HG03175 (cell line): ENCODE measurements at regions not wholly inside any gene's neighbourhood (a gene's known extent, or its start where the extent isn't known, plus 50 kb on each side); places are given as distances from the start of the nearest gene placed in this dataset.
"Not testable (repeated sequence)": the region's sequence is repeated elsewhere in the genome, so short reads cannot be mapped to it uniquely, and the experiment has no call there.

Experiments used
- ATAC-seq: cut with Tn5 transposase; IDR thresholded peaks from one replicate; pipeline ENCODE4 v1.9.1; 2021; ENCODE audit warnings: mild to moderate bottlenecking, moderate library complexity; ENCODE audit not compliant: unreplicated experiment

DNA sequence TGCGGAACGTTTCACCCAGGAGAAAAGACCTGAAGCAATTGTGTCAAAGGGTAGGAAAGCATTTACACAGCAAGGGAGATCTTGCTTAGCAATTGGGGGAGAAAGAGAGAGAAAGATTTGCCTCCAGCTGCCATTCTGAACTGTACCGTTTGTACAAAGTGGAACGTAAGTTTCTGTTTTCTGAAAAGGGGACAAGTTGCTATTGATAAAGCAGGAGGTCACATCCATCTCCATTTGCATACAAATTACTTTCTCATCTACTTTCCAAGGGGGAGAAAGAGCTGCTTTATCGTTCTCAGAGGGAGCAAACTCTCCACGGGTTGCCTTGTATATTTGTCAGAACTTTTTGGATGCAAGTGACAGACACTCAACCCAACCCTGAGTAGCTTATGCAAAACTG lies 92.0 kb upstream of the CARD11 start:
- no peak for ATAC-seq

DNA sequence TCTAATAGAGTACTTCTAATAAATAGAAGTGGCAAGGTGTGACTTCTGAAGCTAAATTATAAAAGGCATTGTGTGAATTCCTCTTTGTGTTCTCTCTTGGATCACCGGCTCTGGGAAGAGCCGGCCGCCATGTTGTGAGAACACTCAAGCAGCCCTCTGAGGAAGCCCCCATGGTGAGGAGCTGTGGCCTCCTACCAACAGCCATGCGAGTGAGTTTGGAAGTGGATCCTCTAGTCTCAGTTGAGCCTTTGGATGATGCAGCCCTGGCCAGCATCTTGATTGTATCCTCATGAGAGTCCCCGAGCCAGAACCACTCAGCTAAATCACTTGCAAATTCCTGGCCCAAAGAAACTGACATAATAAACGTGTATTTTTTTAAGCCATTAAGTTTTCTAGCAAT lies 94.5 kb upstream of the CARD11 start:
- no peak for ATAC-seq

DNA sequence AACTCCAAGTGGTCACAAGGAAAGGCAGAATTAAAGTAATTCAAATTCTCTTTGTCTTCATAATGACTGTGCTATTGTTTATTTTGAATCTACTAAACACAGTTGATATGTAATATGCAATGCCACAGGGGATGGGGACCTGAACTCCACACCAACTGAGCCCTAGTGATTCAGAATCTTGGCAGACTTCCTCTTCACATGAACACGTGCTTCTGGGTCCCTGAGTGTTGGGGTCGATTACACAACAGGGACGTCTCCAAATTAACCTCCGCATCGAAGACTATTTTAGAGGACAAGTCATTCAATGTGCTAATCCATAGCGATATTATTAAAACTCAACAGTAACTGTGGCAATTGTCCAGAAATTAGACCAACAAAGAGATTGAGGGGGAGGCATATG lies 95.3 kb upstream of the CARD11 start:
- ATAC-seq = no peak

DNA sequence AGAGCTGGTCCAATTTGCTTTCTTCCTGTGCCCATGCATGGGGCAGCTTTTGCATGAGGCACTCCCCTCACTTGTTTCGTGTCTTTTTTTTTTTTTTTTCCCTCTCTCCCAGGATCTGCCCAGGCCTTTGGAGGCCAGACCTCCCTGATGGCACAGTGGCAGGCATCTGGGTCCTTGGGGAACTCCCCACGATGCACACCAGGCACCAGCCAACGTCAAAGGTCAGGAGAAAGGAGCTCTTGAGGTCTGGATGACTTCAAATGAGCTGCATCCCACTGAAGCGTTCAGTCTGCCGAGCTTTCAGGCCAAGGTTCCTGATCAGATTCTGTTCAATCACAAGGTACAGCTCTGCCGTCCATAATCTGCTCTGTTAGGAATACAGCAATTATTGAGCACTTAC lies 97.2 kb upstream of the CARD11 start:
- ATAC-seq = no peak

DNA sequence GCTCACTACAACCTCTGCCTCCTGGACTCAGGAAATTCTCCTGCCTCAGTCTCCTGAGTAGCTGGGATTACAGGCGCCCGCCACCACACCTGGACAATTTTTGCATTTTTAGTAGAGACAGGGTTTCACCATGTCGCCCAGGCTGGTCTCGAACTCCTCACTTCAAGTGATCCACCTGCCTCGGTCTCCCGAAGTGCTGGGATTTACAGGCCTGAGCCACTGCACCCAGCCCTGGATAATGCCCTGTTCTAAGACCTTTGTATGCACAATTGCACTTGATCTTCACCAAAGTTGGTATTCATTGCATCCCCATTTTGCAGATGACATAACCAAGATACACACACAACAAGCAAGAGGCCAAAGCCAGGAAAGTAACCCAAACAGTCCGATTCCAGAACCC lies 97.7 kb upstream of the CARD11 start:
- ATAC-seq = no peak

DNA sequence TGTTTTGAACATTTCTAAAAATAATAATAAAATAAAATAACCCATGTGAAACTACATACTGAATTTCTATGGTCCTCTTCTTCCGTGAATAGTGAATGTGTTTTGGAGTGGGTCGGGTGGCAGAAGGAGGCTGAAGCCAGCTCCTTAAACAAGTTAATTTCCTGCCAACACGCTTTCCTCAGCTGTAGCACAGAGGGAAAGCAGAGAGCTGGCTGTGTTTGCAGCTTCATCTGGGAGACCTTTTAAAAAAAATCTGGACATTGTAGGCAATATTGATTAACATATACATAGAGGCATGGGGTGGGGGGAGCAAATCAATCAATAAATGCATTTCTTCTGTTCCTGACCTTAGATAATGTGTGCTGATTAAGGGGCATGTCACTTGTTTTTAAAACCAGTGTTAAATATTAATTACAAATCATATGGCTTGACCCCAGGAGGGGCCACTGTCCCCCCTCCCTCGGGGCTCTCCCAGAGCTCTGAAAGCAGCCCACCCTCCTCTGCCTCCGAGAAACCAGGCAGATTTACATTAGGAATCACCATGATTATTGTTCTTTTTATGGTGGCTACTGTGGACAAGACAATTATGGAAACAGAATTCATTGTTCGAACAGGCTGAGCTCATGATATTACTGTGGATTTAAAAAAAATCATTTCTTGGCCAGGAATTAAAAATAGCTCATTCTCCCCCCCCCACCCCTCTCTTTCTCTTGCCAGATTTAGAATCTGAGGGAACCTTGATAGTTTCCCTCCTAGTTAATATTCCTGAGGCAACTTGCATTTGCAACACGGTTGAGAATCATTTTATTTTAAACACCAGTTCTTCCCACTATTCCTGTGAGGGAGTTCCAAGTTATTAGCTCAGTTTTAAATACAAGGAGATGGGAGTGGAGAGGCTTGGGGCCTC lies 100.5 kb upstream of the CARD11 start:
- ATAC-seq = no peak

DNA sequence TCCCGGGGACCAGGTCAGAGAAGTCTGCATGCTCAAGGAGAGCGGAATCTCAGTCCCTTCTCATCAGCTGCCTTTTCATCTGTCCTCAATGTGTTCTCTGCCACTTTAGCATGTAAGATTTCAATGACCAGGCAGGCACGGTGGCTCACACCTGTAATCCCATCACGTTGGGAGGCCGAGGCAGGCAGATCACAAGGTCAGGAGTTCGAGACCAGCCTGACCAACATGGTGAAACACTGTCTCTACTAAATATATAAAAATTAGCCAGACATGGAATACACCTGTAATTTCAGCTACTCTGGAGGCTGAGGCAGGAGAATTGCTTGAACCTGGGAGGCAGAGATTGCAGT lies 101.1 kb upstream of the CARD11 start:
- ATAC-seq = not testable (repeated sequence)

DNA sequence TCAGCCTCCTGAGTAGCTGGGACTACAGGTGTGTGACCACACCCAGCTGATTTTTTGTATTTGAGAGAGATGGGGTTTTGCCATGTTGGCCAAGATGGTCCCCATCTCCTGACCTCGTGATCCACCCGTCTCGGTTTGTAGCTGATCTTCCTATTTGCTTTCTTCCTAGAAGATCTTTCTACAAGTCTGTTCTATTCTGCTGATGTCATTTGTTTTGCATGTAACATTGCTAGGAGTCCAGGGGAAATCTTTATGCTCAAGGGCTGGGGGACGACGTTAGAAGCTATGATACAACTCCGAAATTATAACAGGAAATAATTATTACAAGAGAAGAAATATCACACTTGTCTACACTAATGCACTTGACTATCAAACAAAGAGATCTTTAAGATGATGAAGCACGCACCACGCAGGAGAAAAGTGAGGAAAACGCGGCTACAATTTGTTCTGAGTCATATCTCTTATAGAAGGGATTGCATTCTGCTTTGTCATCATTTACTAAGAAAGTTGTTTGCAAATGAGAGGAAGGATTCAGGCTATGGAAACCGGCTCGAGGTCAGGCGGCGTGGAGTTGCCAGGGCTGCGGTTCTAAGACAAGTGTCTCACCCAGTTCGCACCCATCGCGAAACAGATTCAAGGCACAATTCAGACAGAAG lies 103.0 kb upstream of the CARD11 start:
- ATAC-seq = no peak

DNA sequence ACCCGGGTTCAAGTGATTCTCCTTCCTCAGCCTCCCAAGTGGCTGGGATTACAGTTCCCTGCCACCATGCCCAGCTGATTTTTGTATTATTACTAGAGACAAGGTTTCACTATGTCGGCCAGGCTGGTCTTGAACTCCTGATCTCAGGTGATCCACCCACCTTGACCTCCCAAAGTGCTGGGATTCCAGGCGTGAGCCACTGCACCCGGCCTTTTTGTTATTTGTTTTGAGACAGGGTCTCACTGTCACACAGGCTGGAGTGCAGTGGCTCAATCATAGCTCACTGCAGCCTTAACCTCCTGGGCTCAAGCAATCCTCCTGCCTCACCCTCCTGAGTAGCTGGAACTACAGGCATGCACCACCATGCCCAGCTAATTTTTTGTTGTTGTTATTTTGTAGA lies 104.8 kb upstream of the CARD11 start:
- not testable (repeated sequence) for ATAC-seq

DNA sequence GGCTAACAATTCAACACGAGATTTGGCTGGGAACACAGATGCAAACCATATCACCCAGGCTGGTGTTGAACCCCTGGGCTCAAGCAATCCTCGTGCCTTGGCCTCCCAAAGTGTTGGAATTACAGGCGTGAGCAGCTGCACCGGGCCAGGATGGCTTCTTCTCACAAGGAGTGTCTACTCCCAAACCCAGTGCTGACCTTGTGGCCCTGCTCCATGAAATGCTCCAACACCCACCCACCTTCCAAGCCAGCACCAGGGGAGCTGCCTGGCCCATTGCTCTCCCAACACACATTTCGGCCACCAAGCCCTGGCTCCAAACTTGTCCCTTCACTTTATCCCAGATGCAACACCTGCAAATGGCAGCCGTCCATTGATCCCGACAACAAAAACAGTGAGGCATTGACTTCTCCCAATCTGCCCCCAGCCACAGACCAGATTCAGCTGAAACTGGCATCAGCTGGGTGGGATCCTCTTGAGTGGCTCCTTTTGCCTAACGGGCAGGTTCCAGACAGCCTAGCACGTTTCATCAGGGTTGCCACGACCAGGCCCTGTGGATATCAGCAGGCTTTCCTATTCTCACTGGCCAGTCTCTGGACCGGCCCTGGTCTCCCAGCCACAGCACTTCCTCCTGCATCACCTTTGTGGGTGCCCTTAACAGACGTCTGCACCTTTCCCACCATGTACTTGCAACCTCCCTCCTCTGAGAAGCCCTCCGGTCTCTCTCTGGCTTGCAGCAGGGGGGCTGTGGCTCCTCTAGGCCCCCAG lies 105.7 kb upstream of the CARD11 start:
- ATAC-seq = no peak

DNA sequence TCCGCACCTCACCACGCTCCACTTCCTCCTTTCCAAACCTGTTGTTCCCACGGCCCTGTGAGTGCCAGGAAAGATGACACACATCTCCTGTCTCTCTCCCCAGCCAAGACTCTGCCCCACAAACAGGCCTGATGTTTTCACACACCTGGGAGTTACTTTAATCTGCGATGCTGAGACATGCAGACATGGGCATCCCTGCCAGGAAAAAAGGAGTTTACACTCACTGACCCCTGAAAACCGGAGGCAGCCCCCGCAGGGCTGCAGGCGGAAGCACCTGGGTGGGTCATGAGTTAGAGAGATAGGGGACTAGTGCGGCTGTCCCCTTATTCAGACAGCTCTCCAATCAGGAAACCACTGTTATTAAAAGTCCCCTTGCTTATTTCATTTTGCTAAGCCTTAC lies 106.4 kb upstream of the CARD11 start:
- ATAC-seq = no peak

DNA sequence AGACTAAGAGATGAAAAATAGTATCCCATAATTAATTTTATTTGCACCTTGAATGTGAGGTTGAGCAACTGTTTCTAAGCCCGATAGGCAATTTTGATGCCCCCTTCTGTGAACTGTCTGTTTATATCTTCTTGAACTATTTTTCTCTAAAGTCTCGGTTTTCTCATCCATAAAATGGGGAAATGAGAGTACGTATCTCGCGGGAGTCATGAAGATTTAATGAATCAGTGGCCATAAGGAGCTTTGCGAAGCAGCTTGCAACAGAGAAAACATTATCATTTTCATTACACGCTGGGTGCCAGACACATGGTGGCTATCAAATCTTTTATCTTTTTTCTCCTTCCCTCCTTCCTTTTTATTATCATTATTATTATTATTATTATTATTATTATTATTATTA lies 108.1 kb upstream of the CARD11 start:
- no peak for ATAC-seq

DNA sequence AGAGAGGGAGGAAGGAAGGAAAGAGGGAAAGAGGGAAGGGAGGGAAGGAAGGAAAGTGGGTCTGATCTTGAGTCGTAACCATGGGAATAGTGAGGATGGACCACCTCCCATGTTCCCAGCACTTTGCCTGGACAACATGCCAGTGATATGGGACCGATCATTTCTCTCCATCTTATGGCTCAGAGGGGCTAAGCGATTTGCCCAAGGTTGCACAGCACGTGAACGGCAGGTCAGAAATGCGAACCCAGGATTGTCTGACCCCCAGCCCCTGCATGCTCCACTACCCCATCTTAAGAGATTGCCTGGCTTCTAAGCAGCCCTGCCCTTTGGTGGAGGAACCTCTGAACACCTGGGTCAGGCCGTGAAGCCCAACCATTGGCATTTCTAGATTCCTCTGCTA lies 109.0 kb upstream of the CARD11 start:
- ATAC-seq = no peak

DNA sequence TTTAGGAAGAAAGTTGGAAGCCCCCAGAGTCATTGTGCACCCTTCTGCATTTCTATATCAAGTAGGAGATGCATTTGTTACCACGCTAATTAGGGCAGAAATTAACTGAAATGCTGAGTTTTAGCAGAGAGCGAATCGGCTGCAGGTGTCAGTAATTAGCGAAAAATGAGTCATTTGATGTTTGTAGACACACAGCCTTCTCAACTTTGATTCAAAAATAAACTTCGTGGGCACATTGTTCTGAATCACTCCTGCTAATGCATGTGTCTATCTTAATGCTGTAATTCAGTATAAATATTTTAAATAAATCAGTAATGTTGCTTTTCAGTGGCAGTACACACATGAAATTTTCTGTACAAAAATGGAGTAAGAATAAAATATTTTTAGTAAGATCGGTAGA lies 109.5 kb upstream of the CARD11 start:
- no peak for ATAC-seq

DNA sequence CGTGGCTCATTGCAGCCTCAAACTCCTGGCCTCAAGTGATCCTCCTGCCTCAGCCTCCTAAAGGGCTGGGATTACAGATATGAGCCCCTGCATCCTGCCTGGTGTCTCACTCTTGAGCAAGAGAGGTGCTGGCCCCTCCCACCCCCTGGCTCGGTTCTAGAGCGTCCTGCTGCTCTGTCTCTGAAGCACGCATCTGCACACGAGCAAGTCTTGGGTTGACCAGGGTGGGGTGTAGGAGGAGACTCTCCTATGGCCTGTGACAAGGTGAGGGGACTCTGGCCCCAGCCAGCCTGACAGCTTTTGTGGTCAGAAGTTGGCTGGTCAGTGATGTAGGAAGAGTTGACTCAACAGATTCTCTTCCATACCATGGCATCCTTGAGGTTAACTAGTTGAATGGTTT lies 110.7 kb upstream of the CARD11 start:
- ATAC-seq = no peak

DNA sequence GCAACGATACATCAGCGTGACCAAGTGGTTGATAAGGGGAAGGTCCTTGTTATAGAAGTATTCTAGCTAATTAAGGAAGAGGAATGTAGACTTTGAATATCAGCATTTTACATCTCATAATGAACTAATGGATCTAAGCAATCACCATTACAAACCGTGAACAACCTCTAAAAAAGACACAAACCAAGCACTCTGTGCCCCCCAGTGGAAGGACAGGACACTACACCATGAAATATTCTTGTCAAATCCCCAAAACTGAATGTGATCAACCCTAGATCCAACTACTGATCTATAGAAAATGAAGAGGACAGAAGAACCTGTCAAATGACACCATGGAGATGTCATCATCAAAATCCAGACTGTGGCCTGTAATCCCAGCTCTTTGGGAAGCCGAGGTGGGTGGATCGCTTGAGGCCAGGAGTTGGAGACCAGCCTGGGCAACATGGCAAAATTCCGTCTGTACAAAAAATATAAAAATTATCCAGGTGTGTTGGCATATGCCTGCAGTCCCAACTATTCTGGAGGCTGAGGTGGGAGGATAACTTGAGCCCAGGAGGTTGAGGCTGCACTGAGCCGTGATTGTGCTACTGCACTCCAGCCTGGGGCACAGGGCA lies 111.3 kb upstream of the CARD11 start:
- no peak for ATAC-seq

DNA sequence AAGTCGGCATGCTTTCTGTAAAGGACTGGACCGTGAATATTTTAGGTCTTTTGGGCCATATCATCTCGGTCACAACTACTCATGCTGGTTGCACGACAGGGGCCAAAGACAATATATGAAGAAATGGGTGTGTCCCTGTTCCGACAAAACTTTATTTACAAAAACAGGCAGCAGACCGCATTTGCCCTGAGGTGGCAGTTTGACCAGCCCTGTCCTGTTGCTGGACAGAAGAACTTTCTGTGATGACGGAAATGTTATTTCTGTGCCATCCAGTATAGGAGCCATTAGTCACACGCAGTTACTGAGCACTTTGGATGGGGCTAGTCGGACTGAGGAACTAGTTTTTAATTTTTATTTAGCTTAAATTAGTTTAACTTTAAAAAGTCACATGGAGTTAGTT lies 112.8 kb upstream of the CARD11 start:
- ATAC-seq = no peak

DNA sequence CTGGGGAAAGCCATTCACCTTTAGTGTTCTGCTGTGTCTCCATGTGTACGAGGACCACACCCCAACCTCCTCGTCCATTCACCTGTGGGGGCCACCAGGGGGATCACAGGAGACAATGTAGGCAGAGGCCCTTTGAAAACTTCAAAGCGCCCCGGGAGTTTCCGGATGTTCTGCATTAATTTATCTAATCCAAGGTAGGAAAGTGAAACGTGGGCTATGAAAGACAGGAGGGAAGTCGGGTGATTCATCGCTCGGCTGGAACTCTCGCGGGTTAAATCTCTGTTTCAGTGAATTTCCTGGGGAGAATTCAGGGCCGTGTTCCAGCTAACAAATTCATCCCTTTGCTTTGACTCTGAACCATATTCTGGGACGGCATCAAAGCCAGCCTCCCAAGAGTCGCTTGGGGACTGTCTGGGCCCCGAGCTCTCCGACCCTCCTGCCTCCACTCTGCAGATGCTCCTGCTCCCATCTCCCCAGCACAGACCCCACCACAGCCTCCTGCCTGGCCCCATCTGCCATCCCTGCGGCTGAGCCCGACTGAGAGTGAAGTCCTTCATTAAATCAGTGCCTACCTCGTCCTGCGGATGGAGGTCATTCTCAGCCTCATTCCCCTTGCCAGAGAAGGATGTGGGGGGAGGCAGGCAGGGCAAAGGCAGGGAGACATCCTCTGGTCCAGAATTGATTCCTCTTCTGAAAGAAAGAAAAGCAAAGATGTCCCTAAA lies 114.1 kb upstream of the CARD11 start:
- ATAC-seq = no peak

DNA sequence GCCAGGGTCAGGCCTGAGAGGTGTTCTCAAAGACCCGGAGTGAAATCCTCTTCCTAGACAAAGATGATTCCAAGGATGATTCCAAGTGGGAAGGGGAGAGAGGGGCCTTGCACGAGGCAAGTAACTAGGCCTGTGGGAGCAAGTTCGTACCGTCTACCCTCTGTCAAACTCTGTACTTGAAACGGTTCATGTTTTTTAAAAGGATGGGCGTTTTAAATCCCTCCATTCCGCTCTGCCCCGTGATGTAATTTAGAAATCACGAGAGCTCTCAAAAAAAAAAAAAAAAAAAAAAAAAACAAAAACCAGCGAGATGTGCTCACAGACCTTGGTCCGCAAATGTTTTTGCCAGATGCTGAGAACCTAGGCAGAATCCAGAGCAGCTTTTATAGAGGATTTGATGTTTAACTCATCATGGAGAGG lies 114.7 kb upstream of the CARD11 start:
- no peak for ATAC-seq

DNA sequence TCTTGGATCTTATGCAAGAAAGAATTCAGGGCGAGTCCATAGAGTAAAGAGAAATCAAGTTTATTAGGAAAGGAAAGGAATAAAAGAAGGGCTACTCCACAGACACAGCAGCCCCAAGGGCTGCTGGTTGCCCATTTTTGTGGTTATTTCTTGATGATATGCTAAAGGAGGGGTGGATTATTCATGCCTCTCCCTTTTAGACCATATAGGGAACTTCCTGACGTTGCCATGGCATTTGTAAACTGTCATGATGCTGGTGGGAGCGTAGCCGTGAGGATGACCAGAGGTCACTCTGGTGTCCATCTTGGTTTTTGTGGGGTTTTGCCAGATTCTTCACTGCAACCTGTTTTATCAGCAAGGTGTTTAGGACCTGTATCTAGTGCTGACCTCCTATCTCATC lies 115.4 kb upstream of the CARD11 start:
- ATAC-seq = no peak

DNA sequence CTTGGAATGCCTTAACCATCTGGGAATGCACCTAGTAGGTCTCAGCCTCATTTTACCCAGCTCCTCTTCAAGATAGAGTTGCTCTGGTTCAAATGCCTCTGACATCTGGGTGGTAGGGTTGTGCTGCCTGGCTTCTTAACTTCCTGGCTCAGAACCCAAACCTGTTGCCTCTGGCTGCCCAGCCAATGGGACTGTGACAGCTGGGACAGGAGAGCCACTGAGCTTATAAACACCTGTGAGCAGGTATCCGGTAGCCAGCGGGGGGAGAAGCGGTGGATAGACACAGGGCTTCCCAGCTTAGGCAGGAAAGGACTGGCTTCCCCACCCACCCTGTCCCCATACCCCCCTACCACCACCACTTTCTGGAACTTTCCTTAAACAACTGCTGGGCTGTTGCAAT lies 115.8 kb upstream of the CARD11 start:
- no peak for ATAC-seq
